ENCODE measurements at regions not wholly inside any gene's neighbourhood (a gene's known extent, or its start where the extent isn't known, plus 50 kb on each side); places are given as distances from the start of the nearest gene placed in this dataset.

DNA sequence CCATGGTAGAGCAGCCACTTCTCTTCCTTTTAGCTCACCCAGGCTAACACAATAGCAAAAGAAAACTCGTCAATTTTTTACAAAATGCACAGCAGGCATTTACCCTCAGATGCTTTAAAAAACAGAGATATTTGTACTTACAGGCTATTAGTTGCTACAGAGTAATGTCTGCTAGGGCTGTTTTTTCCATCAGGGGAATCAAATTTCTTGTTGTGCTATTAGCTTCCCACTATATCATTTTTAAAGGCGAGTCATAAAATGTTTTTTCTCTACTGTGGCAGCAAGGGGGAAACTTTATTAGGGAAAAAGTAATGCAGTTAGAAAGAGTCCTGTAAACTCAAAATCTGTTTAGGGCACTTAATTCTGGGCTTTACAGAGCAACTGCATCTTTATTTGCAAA lies 277.9 kb upstream of the THSD7B start:
- TF ChIP-seq SP7 (tag by site-specific recombination; IDR thresholded peaks at IDR 0.05) = no peak
- TF ChIP-seq ZNF776 (tag by site-specific recombination; IDR thresholded peaks at IDR 0.05; ENCODE audit: borderline replicate concordance) = no peak
- TF ChIP-seq, protein P1, sequence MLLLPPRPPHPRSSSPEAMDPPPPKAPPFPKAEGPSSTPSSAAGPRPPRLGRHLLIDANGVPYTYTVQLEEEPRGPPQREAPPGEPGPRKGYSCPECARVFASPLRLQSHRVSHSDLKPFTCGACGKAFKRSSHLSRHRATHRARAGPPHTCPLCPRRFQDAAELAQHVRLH (tag by site-specific recombination; IDR thresholded peaks at IDR 0.05) = no peak
- TF ChIP-seq, protein P2, sequence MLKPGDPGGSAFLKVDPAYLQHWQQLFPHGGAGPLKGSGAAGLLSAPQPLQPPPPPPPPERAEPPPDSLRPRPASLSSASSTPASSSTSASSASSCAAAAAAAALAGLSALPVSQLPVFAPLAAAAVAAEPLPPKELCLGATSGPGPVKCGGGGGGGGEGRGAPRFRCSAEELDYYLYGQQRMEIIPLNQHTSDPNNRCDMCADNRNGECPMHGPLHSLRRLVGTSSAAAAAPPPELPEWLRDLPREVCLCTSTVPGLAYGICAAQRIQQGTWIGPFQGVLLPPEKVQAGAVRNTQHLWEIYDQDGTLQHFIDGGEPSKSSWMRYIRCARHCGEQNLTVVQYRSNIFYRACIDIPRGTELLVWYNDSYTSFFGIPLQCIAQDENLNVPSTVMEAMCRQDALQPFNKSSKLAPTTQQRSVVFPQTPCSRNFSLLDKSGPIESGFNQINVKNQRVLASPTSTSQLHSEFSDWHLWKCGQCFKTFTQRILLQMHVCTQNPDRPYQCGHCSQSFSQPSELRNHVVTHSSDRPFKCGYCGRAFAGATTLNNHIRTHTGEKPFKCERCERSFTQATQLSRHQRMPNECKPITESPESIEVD (tag by site-specific recombination; IDR thresholded peaks at IDR 0.05) = no peak
- no peak for TF ChIP-seq ZFHX2 (tag by site-specific recombination; conservative IDR thresholded peaks at IDR 0.05)
- no peak for TF ChIP-seq SETDB1 (IDR thresholded peaks at IDR 0.05; ENCODE audit: insufficient read length, low read length)
- no peak for TF ChIP-seq ZNF423 (tag by site-specific recombination; IDR thresholded peaks at IDR 0.05)
- no peak for TF ChIP-seq ZNF791 (tag by site-specific recombination; IDR thresholded peaks at IDR 0.05)
- no peak for TF ChIP-seq ZNF670 (tag by site-specific recombination; IDR thresholded peaks at IDR 0.05; ENCODE audit: low read depth)
- TF ChIP-seq OSR2 (tag by site-specific recombination; IDR thresholded peaks at IDR 0.05) = no peak
- no peak for TF ChIP-seq KLF10 (tag by site-specific recombination; IDR thresholded peaks at IDR 0.05)
- TF ChIP-seq ZNF169 (tag by site-specific recombination; IDR thresholded peaks at IDR 0.05) = no peak
- TF ChIP-seq, protein P3, sequence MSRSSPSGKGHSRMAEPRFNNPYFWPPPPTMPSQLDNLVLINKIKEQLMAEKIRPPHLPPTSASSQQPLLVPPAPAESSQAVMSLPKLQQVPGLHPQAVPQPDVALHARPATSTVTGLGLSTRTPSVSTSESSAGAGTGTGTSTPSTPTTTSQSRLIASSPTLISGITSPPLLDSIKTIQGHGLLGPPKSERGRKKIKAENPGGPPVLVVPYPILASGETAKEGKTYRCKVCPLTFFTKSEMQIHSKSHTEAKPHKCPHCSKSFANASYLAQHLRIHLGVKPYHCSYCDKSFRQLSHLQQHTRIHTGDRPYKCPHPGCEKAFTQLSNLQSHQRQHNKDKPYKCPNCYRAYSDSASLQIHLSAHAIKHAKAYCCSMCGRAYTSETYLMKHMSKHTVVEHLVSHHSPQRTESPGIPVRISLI (tag by site-specific recombination; IDR thresholded peaks at IDR 0.05) = no peak
- TF ChIP-seq, protein P4, sequence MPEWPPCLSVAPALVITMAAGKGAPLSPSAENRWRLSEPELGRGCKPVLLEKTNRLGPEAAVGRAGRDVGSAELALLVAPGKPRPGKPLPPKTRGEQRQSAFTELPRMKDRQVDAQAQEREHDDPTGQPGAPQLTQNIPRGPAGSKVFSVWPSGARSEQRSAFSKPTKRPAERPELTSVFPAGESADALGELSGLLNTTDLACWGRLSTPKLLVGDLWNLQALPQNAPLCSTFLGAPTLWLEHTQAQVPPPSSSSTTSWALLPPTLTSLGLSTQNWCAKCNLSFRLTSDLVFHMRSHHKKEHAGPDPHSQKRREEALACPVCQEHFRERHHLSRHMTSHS (tag by site-specific recombination; IDR thresholded peaks at IDR 0.05) = no peak
- TF ChIP-seq, protein P5, sequence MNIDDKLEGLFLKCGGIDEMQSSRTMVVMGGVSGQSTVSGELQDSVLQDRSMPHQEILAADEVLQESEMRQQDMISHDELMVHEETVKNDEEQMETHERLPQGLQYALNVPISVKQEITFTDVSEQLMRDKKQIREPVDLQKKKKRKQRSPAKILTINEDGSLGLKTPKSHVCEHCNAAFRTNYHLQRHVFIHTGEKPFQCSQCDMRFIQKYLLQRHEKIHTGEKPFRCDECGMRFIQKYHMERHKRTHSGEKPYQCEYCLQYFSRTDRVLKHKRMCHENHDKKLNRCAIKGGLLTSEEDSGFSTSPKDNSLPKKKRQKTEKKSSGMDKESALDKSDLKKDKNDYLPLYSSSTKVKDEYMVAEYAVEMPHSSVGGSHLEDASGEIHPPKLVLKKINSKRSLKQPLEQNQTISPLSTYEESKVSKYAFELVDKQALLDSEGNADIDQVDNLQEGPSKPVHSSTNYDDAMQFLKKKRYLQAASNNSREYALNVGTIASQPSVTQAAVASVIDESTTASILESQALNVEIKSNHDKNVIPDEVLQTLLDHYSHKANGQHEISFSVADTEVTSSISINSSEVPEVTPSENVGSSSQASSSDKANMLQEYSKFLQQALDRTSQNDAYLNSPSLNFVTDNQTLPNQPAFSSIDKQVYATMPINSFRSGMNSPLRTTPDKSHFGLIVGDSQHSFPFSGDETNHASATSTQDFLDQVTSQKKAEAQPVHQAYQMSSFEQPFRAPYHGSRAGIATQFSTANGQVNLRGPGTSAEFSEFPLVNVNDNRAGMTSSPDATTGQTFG (tag by site-specific recombination; IDR thresholded peaks at IDR 0.05; ENCODE audit: borderline replicate concordance) = no peak
- no peak for TF ChIP-seq ZNF529 (tag by site-specific recombination; IDR thresholded peaks at IDR 0.05; ENCODE audit: insufficient replicate concordance)
- H3K9me3 ChIP-seq (ENCODE audit: control insufficient read depth, insufficient read depth, low read depth, low read length) = no peaks in the 10 kb centered on the region
- no peaks in the 10 kb centered on the region for H3K4me1 ChIP-seq (ENCODE audit: control insufficient read depth, insufficient read depth, low read length)
- H3K27ac ChIP-seq (ENCODE audit: extremely low read depth, low read depth, low read length) = no peak overlapping the region
- no peak overlapping the region for H3K4me3 ChIP-seq (ENCODE audit: low read depth, low read length)
- ChIA-PET POLR2A (no interaction called here), CTCF (interaction anchor here (0.6 to 0.8 kb wide), 2 partner anchors 10 to 64 kb away, joined by 3 read pairs; no protein-coding TSS in a partner anchor)
- no peaks in the 10 kb centered on the region for H3K36me3 ChIP-seq (ENCODE audit: control insufficient read depth in 2 of 2, insufficient read depth in 1 of 2, low read length in 2 of 2)

DNA sequence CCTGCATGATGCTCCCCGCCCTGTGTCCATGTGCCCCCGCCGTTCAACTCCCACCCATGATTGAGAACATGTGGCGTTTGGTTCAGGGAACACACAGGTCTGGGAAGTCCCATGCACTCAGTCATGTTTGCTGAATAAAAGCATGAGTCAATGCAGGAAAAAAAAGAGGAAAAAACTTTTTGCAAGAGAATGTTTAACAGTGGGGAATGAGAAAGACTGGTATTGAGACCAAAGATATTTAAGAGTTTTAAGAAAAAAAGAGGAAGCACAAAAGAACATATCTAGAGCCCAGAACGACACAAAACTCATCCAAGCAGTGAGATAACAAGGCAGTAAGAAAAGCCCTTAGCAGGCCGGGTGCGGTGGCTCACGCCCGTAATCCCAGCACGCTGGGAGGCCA lies 279.2 kb upstream of the THSD7B start:
- no peak overlapping the region for H3K4me3 ChIP-seq (ENCODE audit: low read depth, low read length)
- CTCF ChIA-PET = no interaction called here
- POLR2A ChIA-PET = no interaction called here
- TF ChIP-seq, protein P6, sequence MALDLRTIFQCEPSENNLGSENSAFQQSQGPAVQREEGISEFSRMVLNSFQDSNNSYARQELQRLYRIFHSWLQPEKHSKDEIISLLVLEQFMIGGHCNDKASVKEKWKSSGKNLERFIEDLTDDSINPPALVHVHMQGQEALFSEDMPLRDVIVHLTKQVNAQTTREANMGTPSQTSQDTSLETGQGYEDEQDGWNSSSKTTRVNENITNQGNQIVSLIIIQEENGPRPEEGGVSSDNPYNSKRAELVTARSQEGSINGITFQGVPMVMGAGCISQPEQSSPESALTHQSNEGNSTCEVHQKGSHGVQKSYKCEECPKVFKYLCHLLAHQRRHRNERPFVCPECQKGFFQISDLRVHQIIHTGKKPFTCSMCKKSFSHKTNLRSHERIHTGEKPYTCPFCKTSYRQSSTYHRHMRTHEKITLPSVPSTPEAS (tag by site-specific recombination; IDR thresholded peaks at IDR 0.05) = no peak
- TF ChIP-seq, protein P7, sequence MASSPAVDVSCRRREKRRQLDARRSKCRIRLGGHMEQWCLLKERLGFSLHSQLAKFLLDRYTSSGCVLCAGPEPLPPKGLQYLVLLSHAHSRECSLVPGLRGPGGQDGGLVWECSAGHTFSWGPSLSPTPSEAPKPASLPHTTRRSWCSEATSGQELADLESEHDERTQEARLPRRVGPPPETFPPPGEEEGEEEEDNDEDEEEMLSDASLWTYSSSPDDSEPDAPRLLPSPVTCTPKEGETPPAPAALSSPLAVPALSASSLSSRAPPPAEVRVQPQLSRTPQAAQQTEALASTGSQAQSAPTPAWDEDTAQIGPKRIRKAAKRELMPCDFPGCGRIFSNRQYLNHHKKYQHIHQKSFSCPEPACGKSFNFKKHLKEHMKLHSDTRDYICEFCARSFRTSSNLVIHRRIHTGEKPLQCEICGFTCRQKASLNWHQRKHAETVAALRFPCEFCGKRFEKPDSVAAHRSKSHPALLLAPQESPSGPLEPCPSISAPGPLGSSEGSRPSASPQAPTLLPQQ (tag by site-specific recombination; IDR thresholded peaks at IDR 0.05) = no peak
- no peak for TF ChIP-seq ZNF239 (tag by site-specific recombination; IDR thresholded peaks at IDR 0.05)
- no peak for TF ChIP-seq ZNF530 (tag by site-specific recombination; IDR thresholded peaks at IDR 0.05; ENCODE audit: low read depth)
- TF ChIP-seq, protein P8, sequence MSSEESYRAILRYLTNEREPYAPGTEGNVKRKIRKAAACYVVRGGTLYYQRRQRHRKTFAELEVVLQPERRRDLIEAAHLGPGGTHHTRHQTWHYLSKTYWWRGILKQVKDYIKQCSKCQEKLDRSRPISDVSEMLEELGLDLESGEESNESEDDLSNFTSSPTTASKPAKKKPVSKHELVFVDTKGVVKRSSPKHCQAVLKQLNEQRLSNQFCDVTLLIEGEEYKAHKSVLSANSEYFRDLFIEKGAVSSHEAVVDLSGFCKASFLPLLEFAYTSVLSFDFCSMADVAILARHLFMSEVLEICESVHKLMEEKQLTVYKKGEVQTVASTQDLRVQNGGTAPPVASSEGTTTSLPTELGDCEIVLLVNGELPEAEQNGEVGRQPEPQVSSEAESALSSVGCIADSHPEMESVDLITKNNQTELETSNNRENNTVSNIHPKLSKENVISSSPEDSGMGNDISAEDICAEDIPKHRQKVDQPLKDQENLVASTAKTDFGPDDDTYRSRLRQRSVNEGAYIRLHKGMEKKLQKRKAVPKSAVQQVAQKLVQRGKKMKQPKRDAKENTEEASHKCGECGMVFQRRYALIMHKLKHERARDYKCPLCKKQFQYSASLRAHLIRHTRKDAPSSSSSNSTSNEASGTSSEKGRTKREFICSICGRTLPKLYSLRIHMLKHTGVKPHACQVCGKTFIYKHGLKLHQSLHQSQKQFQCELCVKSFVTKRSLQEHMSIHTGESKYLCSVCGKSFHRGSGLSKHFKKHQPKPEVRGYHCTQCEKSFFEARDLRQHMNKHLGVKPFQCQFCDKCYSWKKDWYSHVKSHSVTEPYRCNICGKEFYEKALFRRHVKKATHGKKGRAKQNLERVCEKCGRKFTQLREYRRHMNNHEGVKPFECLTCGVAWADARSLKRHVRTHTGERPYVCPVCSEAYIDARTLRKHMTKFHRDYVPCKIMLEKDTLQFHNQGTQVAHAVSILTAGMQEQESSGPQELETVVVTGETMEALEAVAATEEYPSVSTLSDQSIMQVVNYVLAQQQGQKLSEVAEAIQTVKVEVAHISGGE (tag by site-specific recombination; conservative IDR thresholded peaks at IDR 0.05; ENCODE audit: low read depth) = no peak
- no peak for TF ChIP-seq ZNF623 (tag by site-specific recombination; IDR thresholded peaks at IDR 0.05)

More for the DNA sequence above, 279.2 kb upstream of the THSD7B start:
- Histone ChIP-seq H3K9me3 (ENCODE audit: control insufficient read depth, insufficient read depth, low read depth, low read length) (no peaks in the 10 kb centered on the region), H3K4me1 (ENCODE audit: control insufficient read depth, insufficient read depth, low read length) (no peaks in the 10 kb centered on the region), H3K27ac (ENCODE audit: extremely low read depth, low read depth, low read length) (no peak overlapping the region), H3K36me3 (ENCODE audit: control insufficient read depth in 2 of 2, insufficient read depth in 1 of 2, low read length in 2 of 2) (no peaks in the 10 kb centered on the region)
